ENCODE measurements at regions not wholly inside any gene's neighbourhood (a gene's known extent, or its start where the extent isn't known, plus 50 kb on each side); places are given as distances from the start of the nearest gene placed in this dataset.

GRCh38 chr2:67489396-67489795 is 92.3 kb downstream of the ETAA1 start:
- TF ChIP-seq CTCF (conservative IDR thresholded peaks at IDR 0.05 in 1 of 2, IDR thresholded peaks at IDR 0.05 in 1 of 2; ENCODE audit: extremely low read depth in 1 of 2, insufficient read depth in 1 of 2, low read depth in 1 of 2, low read length in 2 of 2) (no peak), EZH2 (IDR thresholded peaks at IDR 0.05; ENCODE audit: borderline replicate concordance, low read length) (no peak)
